WTC11 (cell line): ENCODE measurements at regions not wholly inside any gene's neighbourhood (a gene's known extent, or its start where the extent isn't known, plus 50 kb on each side); places are given as distances from the start of the nearest gene placed in this dataset.

ENCODE experiments used
- ATAC-seq: fragments of 200-7000 bp; cut with Tn5 transposase; 2 replicates; pipeline ENCODE4 v1.10.0; 2021; ENCODE audit warnings: mild to moderate bottlenecking, moderate library complexity
- CTCF ChIA-PET: fragments of 300-600 bp; sonication (Branson Sonifier 250); formaldehyde crosslinking; loops from one replicate; lab custom pipeline; 2021; ENCODE audit warnings: antibody characterized with exemption; lab: Charles Lee
- POLR2A ChIA-PET: fragments of 350-600 bp; sonication (Branson Sonifier 250); formaldehyde crosslinking; loops from one replicate; lab custom pipeline; 2021; ENCODE audit warnings: antibody characterized with exemption; lab: Charles Lee
- DNase-seq: peaks from one replicate; pipeline ENCODE4 v3.0.0; 2021; ENCODE audit warnings: low spot score
- H3K27ac Mint-ChIP-seq: 2 replicates; pipeline ENCODE4 v1.8.0; 2021; ENCODE audit warnings: mixed read lengths
- H3K27me3 Mint-ChIP-seq: 2 replicates; pipeline ENCODE4 v1.8.0; 2021; ENCODE audit warnings: low read depth, mild to moderate bottlenecking, moderate library complexity, mixed read lengths
- H3K36me3 Mint-ChIP-seq: 2 replicates; pipeline ENCODE4 v1.8.0; 2021; ENCODE audit warnings: mixed read lengths
- H3K4me1 Mint-ChIP-seq: 2 replicates; pipeline ENCODE4 v1.8.0; 2022; ENCODE audit warnings: mixed read lengths
- H3K4me3 Mint-ChIP-seq: 2 replicates; pipeline ENCODE4 v1.8.0; 2021; ENCODE audit warnings: mild to moderate bottlenecking, moderate library complexity, mixed read lengths
- H3K9me3 Mint-ChIP-seq: 2 replicates; pipeline ENCODE4 v1.8.0; 2021; ENCODE audit warnings: mixed read lengths
- ATF6 ChIP-seq: sonication (generic); formaldehyde crosslinking; IDR thresholded peaks from 2 replicates; pipeline ENCODE4 v1.8.1; 2023; ENCODE audit warnings: mild to moderate bottlenecking, missing genetic modification reagents
- ERG ChIP-seq: fragments of 250-450 bp; sonication (Bioruptor Pico); IDR thresholded peaks from 2 replicates; pipeline ENCODE4 v1.8.0; 2021; ENCODE audit warnings: mild to moderate bottlenecking
- ESRRA ChIP-seq: sonication (generic); formaldehyde crosslinking; IDR thresholded peaks from 2 replicates; pipeline ENCODE4 v1.8.1; 2022; ENCODE audit warnings: mild to moderate bottlenecking, missing genetic modification reagents, borderline replicate concordance
- IRF2 ChIP-seq: sonication (generic); formaldehyde crosslinking; IDR thresholded peaks from 2 replicates; pipeline ENCODE4 v1.8.0; 2022; ENCODE audit warnings: low read depth, missing genetic modification reagents, borderline replicate concordance
- NR1H2 ChIP-seq: sonication (generic); formaldehyde crosslinking; IDR thresholded peaks from 2 replicates; pipeline ENCODE4 v1.9.0; 2021; ENCODE audit warnings: mild to moderate bottlenecking, moderate library complexity, missing genetic modification reagents
- NR3C1 ChIP-seq: sonication (generic); formaldehyde crosslinking; conservative IDR thresholded peaks from 2 replicates; pipeline ENCODE4 v1.8.1; 2023; ENCODE audit warnings: low read depth, mild to moderate bottlenecking, missing genetic modification reagents
- PREB ChIP-seq: sonication (generic); formaldehyde crosslinking; IDR thresholded peaks from 2 replicates; pipeline ENCODE4 v1.8.1; 2022; ENCODE audit warnings: mild to moderate bottlenecking, missing genetic modification reagents, moderate library complexity, borderline replicate concordance
- RELA ChIP-seq: sonication (generic); formaldehyde crosslinking; IDR thresholded peaks from 2 replicates; pipeline ENCODE4 v1.8.1; 2022; ENCODE audit warnings: missing genetic modification reagents, mild to moderate bottlenecking, borderline replicate concordance
- SOX15 ChIP-seq: fragments of 250-450 bp; sonication (Bioruptor Pico); IDR thresholded peaks from 2 replicates; pipeline ENCODE4 v1.9.0; 2021; ENCODE audit warnings: mild to moderate bottlenecking
- ZNF219 ChIP-seq: sonication (generic); formaldehyde crosslinking; IDR thresholded peaks from 2 replicates; pipeline ENCODE4 v1.8.0; 2023; ENCODE audit warnings: missing genetic modification reagents, mild to moderate bottlenecking, borderline replicate concordance
- TF ChIP-seq, protein P1 (sequence below): sonication (generic); formaldehyde crosslinking; IDR thresholded peaks from 2 replicates; pipeline ENCODE4 v1.8.1; 2022; ENCODE audit warnings: low read depth, missing genetic modification reagents, borderline replicate concordance
- TF ChIP-seq, protein P2 (sequence below): sonication (generic); formaldehyde crosslinking; IDR thresholded peaks from 2 replicates; pipeline ENCODE4 v1.8.1; 2023; ENCODE audit warnings: mild to moderate bottlenecking, missing genetic modification reagents
- TF ChIP-seq, protein P3 (sequence below): fragments of 250-450 bp; sonication (Bioruptor Pico); IDR thresholded peaks from 2 replicates; pipeline ENCODE4 v1.9.0; 2021; ENCODE audit warnings: moderate library complexity, mild to moderate bottlenecking, inconsistent platforms, borderline replicate concordance

DNA sequence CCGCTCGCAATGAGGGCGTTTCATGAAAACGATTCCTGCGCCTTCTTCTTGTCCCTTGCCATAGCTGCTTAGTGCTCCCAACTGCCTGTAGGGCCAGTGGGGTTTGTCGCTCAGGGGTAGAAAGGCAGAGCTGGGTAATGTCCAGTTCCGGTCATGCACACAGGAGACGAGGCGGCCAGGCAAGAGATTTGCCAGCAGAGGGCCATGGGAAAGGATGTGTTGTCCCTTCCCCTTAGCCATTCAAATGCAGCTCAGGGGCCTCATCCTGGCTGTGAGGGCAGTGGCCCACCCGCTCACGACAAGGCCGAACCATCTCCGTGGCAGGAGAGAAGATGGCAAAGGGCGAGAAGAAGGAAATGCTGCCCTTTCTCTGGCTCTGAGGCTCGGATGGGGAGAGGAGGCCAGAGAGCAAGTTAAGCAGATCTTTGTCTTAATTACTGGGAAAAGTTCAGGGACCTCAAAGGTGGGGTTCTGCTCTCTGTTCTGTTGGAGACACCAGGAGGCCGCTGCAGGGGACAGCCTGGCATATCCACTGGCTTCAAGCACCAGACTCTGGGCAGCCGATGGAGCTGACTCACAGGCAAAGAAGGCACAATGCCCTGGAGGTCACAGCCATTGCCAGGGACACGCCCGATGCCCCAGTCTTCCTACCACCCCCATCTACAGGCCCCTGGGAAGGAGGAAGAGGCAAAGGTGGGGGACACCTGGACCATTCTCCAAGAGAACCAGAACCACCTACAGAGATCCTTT, 534.8 kb upstream of the MGMT start:
- H3K4me3 Mint-ChIP-seq, result no peak overlapping the region
- ATAC-seq, result no peak
- no peaks in the 10 kb centered on the region for H3K27me3 Mint-ChIP-seq
- no peaks in the 10 kb centered on the region for H3K9me3 Mint-ChIP-seq
- no peak overlapping the region for H3K27ac Mint-ChIP-seq
- CTCF ChIA-PET, result interaction anchor here (0.6 to 1.4 kb wide), 3 partner anchors 9 to 342 kb away, joined by 3 to 4 read pairs (median 3); no protein-coding TSS in a partner anchor
- no peak for DNase-seq
- H3K4me1 Mint-ChIP-seq, result peaks cover 3% of the 10 kb centered on the region
- POLR2A ChIA-PET, result no interaction called here
- no peak for TF ChIP-seq PREB (CRISPR knock-in tag)
- TF ChIP-seq RELA (CRISPR knock-in tag), result no peak
- no peak for TF ChIP-seq ATF6 (CRISPR knock-in tag)
- H3K36me3 Mint-ChIP-seq, result no peaks in the 10 kb centered on the region

GRCh38 chr10:128934492-128934891, 532.5 kb upstream of the MGMT start:
- no peaks in the 10 kb centered on the region for H3K9me3 Mint-ChIP-seq
- ATAC-seq (no peak), DNase-seq (no peak)
- no peaks in the 10 kb centered on the region for H3K27me3 Mint-ChIP-seq
- ChIA-PET POLR2A (no interaction called here), CTCF (no interaction called here)
- H3K4me1 Mint-ChIP-seq, result no peaks in the 10 kb centered on the region
- H3K36me3 Mint-ChIP-seq, result no peaks in the 10 kb centered on the region
- no peak for TF ChIP-seq ZNF219 (CRISPR knock-in tag)
- H3K27ac Mint-ChIP-seq, result no peak overlapping the region
- H3K4me3 Mint-ChIP-seq, result no peak overlapping the region

DNA sequence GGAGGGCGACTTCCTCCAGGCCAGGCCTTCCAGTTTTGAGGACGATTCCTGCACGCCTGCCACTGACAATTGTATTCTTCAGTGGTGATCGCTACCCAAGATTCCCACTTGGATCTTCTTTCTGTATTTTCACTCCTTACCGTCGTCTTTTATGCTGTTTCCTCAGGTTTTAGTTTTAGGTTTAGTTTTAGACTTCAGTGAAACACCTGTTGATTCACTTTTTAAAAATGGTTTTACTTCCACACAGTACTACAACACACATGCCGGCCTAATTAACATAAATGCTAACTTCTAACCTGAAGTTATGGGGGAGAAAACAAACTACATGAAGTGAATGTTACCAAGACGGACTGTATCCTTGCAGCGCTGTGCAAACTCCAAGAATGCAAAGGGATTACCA, 530.6 kb upstream of the MGMT start:
- ATAC-seq (no peak), DNase-seq (no peak)
- Mint-ChIP-seq H3K4me3 (no peak overlapping the region), H3K4me1 (no peaks in the 10 kb centered on the region), H3K27me3 (no peaks in the 10 kb centered on the region), H3K36me3 (no peaks in the 10 kb centered on the region), H3K9me3 (no peaks in the 10 kb centered on the region), H3K27ac (no peak overlapping the region)
- CTCF ChIA-PET, result no interaction called here
- POLR2A ChIA-PET, result no interaction called here
- TF ChIP-seq NR3C1, result no peak
- no peak for TF ChIP-seq ESRRA (CRISPR knock-in tag)
- TF ChIP-seq IRF2, result no peak
- no peak for TF ChIP-seq SOX15 (CRISPR knock-in tag)
- no peak for TF ChIP-seq NR1H2 (CRISPR knock-in tag)
- TF ChIP-seq, protein P1, sequence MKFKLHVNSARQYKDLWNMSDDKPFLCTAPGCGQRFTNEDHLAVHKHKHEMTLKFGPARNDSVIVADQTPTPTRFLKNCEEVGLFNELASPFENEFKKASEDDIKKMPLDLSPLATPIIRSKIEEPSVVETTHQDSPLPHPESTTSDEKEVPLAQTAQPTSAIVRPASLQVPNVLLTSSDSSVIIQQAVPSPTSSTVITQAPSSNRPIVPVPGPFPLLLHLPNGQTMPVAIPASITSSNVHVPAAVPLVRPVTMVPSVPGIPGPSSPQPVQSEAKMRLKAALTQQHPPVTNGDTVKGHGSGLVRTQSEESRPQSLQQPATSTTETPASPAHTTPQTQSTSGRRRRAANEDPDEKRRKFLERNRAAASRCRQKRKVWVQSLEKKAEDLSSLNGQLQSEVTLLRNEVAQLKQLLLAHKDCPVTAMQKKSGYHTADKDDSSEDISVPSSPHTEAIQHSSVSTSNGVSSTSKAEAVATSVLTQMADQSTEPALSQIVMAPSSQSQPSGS, result no peak
- TF ChIP-seq, protein P2, sequence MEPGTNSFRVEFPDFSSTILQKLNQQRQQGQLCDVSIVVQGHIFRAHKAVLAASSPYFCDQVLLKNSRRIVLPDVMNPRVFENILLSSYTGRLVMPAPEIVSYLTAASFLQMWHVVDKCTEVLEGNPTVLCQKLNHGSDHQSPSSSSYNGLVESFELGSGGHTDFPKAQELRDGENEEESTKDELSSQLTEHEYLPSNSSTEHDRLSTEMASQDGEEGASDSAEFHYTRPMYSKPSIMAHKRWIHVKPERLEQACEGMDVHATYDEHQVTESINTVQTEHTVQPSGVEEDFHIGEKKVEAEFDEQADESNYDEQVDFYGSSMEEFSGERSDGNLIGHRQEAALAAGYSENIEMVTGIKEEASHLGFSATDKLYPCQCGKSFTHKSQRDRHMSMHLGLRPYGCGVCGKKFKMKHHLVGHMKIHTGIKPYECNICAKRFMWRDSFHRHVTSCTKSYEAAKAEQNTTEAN (CRISPR knock-in tag), result no peak

DNA sequence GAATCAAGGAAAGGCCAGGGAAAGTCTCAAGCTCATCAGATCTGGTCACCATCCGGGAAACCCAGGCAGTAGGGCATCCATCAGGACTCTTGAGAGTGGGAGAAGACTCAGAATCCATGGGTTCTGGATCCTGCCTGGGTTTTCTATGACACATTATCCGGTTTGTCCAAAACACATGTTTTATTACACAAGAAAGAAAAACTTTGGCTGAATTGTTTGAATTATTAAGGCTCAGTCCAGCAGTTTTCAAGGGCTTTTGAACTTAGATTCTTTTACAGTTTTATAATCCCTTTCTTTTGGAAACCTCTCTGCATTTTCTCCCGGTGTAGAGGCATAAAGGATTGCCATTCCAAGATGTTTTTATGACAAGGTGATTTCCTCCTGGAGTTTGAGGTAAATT, 528.5 kb upstream of the MGMT start:
- Mint-ChIP-seq H3K36me3 (no peaks in the 10 kb centered on the region), H3K4me3 (no peak overlapping the region), H3K27ac (no peak overlapping the region), H3K9me3 (no peaks in the 10 kb centered on the region), H3K27me3 (no peaks in the 10 kb centered on the region), H3K4me1 (no peaks in the 10 kb centered on the region)
- TF ChIP-seq, protein P3, sequence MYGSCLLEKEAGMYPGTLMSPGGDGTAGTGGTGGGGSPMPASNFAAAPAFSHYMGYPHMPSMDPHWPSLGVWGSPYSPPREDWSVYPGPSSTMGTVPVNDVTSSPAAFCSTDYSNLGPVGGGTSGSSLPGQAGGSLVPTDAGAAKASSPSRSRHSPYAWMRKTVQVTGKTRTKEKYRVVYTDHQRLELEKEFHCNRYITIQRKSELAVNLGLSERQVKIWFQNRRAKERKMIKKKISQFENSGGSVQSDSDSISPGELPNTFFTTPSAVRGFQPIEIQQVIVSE (CRISPR knock-in tag), result no peak
- no peak for TF ChIP-seq ERG
- POLR2A ChIA-PET, result no interaction called here
- CTCF ChIA-PET, result no interaction called here
- ATAC-seq, result no peak
- DNase-seq, result no peak
